ENCODE measurements at regions not wholly inside any gene's neighbourhood (a gene's known extent, or its start where the extent isn't known, plus 50 kb on each side); places are given as distances from the start of the nearest gene placed in this dataset.

DNA sequence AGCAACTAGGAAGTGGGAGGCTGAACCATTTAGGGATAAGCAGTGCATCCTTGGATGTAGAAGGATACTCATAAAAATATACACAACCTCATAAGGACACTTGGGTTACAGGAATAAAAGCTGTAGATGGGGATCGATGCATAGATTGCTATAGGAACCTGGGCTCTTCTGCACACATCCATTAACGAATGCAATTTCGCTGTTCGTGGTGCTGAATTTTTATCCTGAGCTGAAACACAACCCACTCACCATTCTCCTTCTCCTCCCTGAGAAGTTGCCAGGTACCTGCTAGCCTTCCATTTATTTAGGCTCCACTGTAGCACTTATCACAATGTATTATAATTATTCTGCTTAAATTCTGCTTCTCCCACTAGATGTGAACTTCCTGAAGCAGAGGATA lies 320.6 kb upstream of the BRINP1 start:
- TF ChIP-seq GATA2 (IDR thresholded peaks at IDR 0.05; ENCODE audit: low read depth, low read length) (no peak), GATA3 (IDR thresholded peaks at IDR 0.05; ENCODE audit: low read depth, low read length) (no peak)

Data from SH-SY5Y (cell line).